ENCODE measurements at regions not wholly inside any gene's neighbourhood (a gene's known extent, or its start where the extent isn't known, plus 50 kb on each side); places are given as distances from the start of the nearest gene placed in this dataset.

GRCh38 chr12:107522692-107523477 lies 162.7 kb upstream of the PWP1 start:
- H2AFZ ChIP-seq (ENCODE audit: low read length) = no peak overlapping the region
- no peak overlapping the region for H2BK15ac ChIP-seq (ENCODE audit: low read length)
- H3K9ac ChIP-seq (replicated peaks in 1 of 4; ENCODE audit: extremely low read depth in 1 of 4, low read depth in 3 of 4, low read length in 3 of 4) = no peak overlapping the region
- CTCF ChIA-PET (ENCODE audit: partially characterized antibody) = interaction anchor here (0.6 to 2.9 kb wide), 28 partner anchors 8 to 396 kb away, joined by 3 to 37 read pairs (median 4); no protein-coding TSS in a partner anchor
- 56% methylated on average over 3 of the region's 3 CpGs; no CpG with 5 or more reads in 1 of the 2 experiments for WGBS, 2 experiments (ENCODE audit: extremely low coverage in 1 of 2, insufficient coverage in 1 of 2, insufficient read length in 1 of 2, insufficient replicate concordance in 2 of 2, low coverage in 1 of 2, low lambda C conversion rate in 2 of 2, missing lambda C conversion rate in 1 of 2)
- no peaks in the 10 kb centered on the region for H3K79me1 ChIP-seq (ENCODE audit: low read depth, low read length)
- no peaks in the 10 kb centered on the region for H3K4me1 ChIP-seq (replicated peaks in 1 of 4; ENCODE audit: control insufficient read depth in 3 of 4, insufficient read depth in 4 of 4, low read length in 3 of 4)
- H3K27me3 ChIP-seq (replicated peaks in 1 of 4; ENCODE audit: control insufficient read depth in 3 of 4, extremely low read depth in 1 of 4, insufficient read depth in 3 of 4, low read length in 3 of 4) = no peaks in the 10 kb centered on the region
- no peak overlapping the region for H3K14ac ChIP-seq (ENCODE audit: insufficient read length)
- no peak overlapping the region for H2BK120ac ChIP-seq (replicated peaks; ENCODE audit: low read depth, low read length)
- H4K91ac ChIP-seq (replicated peaks; ENCODE audit: insufficient read length, low read length) = no peak overlapping the region
- no peak overlapping the region for H4K8ac ChIP-seq (ENCODE audit: extremely low read depth, insufficient read depth, low read length)
- no peak overlapping the region for H3K23ac ChIP-seq (ENCODE audit: insufficient read length)
- POLR2A ChIA-PET (ENCODE audit: partially characterized antibody) = interaction anchor here (0.5 to 1.6 kb wide), 3 partner anchors 87 to 525 kb away, joined by 3 to 5 read pairs (median 4); no protein-coding TSS in a partner anchor
- no peaks in the 10 kb centered on the region; the same call in 1 of the 2 replicates for H3K23me2 ChIP-seq (ENCODE audit: low read depth, low read length)
- H3K36me3 ChIP-seq (ENCODE audit: control insufficient read depth in 2 of 4, insufficient read depth in 4 of 4, low read length in 3 of 4) = no peaks in the 10 kb centered on the region
- H2BK12ac ChIP-seq (ENCODE audit: low read depth, low read length) = no peak overlapping the region
- FAIRE-seq (no peak), DNase-seq (ENCODE audit: low read depth in 1 of 2, low spot score in 2 of 2) (peak; percentile 23 to 68)
- H3K4ac ChIP-seq (replicated peaks; ENCODE audit: insufficient read length, low read depth, low read length) = no peak overlapping the region
- H3K27ac ChIP-seq (ENCODE audit: low read depth, low read length) = no peak overlapping the region
- H3K4me3 ChIP-seq (ENCODE audit: extremely low read depth in 1 of 4, insufficient read depth in 2 of 4, low read depth in 3 of 4, low read length in 4 of 4) = no peak overlapping the region
- no peaks in the 10 kb centered on the region for H3K9me3 ChIP-seq (ENCODE audit: insufficient read depth in 2 of 2, low read depth in 1 of 2, low read length in 1 of 2)
- no peaks in the 10 kb centered on the region for H4K20me1 ChIP-seq (replicated peaks in 1 of 2; ENCODE audit: control insufficient read depth in 1 of 2, insufficient read depth in 2 of 2, low read length in 2 of 2)
- no peak overlapping the region for H3K56ac ChIP-seq (replicated peaks; ENCODE audit: insufficient read length, low read depth, low read length)
- no peak overlapping the region for H2BK20ac ChIP-seq (ENCODE audit: low read length)
- no peak overlapping the region for H2AK5ac ChIP-seq (ENCODE audit: low read depth, low read length)
- H3K18ac ChIP-seq (ENCODE audit: extremely low read depth, low read length) = no peak overlapping the region
- H3K79me2 ChIP-seq (ENCODE audit: control insufficient read depth in 1 of 2, insufficient read depth in 2 of 2, low read length in 2 of 2) = no peaks in the 10 kb centered on the region
- no peak overlapping the region for H4K5ac ChIP-seq (ENCODE audit: insufficient read length, low read depth, low read length)
- no peak overlapping the region for H3K4me2 ChIP-seq (ENCODE audit: insufficient read depth in 1 of 2, low read depth in 2 of 2, low read length in 2 of 2)
- H2BK5ac ChIP-seq (ENCODE audit: low read depth, low read length) = no peak overlapping the region
- TF ChIP-seq MAFK (IDR thresholded peaks at IDR 0.05; ENCODE audit: low read depth, low read length) = no peak
- TF ChIP-seq RAD21 (IDR thresholded peaks at IDR 0.05 in 1 of 2, conservative IDR thresholded peaks at IDR 0.05 in 1 of 2; ENCODE audit: low read depth in 2 of 2, low read length in 2 of 2) = peak; percentile 66 to 73
- TF ChIP-seq YY1 (IDR thresholded peaks at IDR 0.05; ENCODE audit: low read depth, low read length) = peak; percentile 68; the same call in 1 of the 2 replicates
- TF ChIP-seq TCF12 (IDR thresholded peaks at IDR 0.05; ENCODE audit: low read depth, low read length) = no peak
- no peak for TF ChIP-seq BRCA1 (IDR thresholded peaks at IDR 0.05; ENCODE audit: low read depth, low read length)
- no peak for TF ChIP-seq TAF7 (optimal IDR thresholded peaks at IDR 0.05; ENCODE audit: borderline replicate concordance, low read depth, low read length)
- no peak for TF ChIP-seq SP1 (IDR thresholded peaks at IDR 0.05; ENCODE audit: low read depth, low read length)
- TF ChIP-seq NANOG (IDR thresholded peaks at IDR 0.05; ENCODE audit: insufficient read depth, low read depth, low read length, poor library complexity, severe bottlenecking) = no peak
- TF ChIP-seq CTCF (IDR thresholded peaks at IDR 0.05; ENCODE audit: control extremely low read depth in 1 of 3, insufficient read depth in 1 of 3, low read depth in 1 of 3, low read length in 3 of 3) = peak; percentile 60 to 87 (median 77)
- no peak for TF ChIP-seq CBX5 (IDR thresholded peaks at IDR 0.05; ENCODE audit: low read depth, low read length)

Measured in H1 (cell line).